Stimulated activated CD4-positive, alpha-beta T cell treated with anti-CD3 and anti-CD28 coated beads, TNF-alpha, amount 100 ng/mL, for 1 hour (primary cell): ENCODE measurements at regions not wholly inside any gene's neighbourhood (a gene's known extent, or its start where the extent isn't known, plus 50 kb on each side); places are given as distances from the start of the nearest gene placed in this dataset.
"Not testable (repeated sequence)": the region's sequence is repeated elsewhere in the genome, so short reads cannot be mapped to it uniquely, and the experiment has no call there.

ENCODE experiments used
- DNase-seq, 3 donors: peaks; one replicate each; pipeline ENCODE4 v3.0.0-alpha.2; 2020; ENCODE audit warnings: low read depth in 3 of 3, low spot score in 1 of 3

- no peak for DNase-seq
Observed at GRCh38 chr4:130703211-130703935, 1607.4 kb downstream of the C4orf33 start.

- DNase-seq, result no peak
Observed at GRCh38 chr4:130705023-130705422, 1609.1 kb downstream of the C4orf33 start.

GRCh38 chr4:130712038-130712437 is 1616.1 kb downstream of the C4orf33 start:
- DNase-seq, result no peak

- DNase-seq, result no peak
Observed at GRCh38 chr4:130714006-130714405, 1618.1 kb downstream of the C4orf33 start.

DNA sequence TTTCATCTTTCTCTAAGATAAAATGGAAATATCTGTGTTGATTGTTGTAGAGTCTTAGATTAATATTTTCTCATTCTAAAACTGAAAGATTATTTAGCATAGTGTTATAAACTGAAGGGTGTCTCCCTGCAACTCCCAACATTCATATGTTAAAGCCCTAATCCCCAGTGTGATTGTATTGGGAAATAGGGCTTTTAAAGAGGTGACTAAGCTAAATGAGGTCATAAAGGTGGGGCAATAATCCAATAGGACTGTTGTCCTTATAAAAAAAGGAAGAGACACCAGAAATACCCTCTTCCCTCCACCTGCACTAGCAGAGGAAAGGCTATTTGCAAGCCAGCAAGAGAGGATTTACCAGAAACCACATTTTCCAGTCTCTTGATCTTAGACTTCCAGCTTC is 1626.4 kb downstream of the C4orf33 start:
- no peak for DNase-seq

- no peak for DNase-seq
Observed at GRCh38 chr4:130736436-130737185, 1640.7 kb downstream of the C4orf33 start.

DNA sequence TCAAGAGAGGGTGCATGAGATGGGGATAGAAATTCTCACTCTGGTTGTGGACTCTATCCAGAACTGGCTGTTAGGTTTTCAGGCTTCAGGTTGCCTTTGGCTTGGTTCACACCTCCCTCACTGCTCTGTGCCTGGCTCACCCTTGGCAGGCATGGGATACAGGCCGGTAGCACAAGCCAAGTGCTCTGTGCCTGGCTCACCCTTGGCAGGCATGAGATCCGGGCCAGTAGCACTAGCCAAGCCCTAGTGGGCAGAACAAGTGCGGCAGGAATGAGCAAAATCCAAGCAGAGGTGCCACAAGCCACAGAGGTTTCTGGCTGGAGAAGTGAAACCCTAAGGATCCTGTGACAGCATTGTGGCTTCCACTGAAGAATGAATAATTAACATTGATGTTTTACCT is 1642.3 kb downstream of the C4orf33 start:
- DNase-seq, result no peak

DNA sequence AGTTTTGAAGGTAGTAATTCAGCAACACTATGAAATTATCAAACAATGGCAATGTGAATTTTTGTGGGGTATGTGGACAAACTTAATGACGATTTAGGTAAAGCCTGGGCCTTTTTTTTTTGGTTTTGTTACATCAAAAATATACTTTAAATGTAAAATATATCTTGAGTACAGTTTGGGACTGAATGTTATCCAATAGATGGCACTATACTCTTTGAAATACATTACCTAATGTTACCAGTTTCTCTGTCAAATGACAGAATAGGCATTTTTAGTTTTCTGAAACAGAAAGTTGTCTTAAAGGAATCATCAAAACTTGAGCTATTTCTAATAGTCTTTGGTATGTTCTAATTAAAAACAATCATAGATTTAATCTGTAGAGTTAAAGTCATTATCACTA is 1651.9 kb downstream of the C4orf33 start:
- DNase-seq, result no peak

DNA sequence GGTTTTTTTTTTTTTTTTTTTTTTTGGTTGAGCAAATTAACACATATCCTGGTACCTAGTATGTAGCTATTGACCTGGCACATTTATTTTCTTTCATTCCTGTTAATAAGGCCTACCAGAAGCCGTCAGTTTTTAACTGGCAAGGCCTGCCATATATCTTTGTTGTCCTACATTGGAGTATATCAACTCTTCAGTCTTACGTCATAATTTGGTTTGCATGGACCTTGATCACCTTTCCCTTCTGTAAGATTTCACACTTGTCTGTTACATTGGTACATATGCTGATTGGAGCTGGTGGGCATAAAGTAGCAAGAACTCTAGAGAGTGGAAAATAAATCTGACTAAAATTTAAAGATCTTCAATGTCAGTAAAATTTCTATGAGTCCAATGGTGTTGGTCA is 1658.0 kb downstream of the C4orf33 start:
- DNase-seq, result no peak

GRCh38 chr4:130760246-130760645 is 1664.3 kb downstream of the C4orf33 start:
- DNase-seq, result no peak

GRCh38 chr4:130767384-130767783 is 1671.4 kb downstream of the C4orf33 start:
- not testable (repeated sequence) for DNase-seq

GRCh38 chr4:130772966-130773365 is 1677.0 kb downstream of the C4orf33 start:
- not testable (repeated sequence) for DNase-seq

DNA sequence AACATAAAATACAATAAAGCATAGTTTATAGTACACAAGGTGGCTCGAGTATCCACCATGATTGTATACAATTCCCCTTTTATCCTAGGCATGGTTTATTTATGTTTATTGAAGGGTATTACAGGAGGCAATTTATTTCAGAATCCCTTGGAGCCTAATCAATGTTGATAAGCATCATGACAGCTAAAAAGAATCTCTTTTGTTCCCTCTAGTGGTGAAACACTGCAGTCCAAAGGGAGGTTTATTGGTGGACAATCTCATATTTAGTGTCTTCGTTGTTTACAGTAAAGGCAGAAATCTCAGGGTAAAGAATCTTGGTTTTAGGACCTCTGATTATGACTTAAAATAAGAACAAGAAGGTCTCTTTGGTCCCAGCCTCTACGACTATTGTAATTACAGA is 1712.5 kb downstream of the C4orf33 start:
- no peak for DNase-seq

- no peak for DNase-seq
Observed at GRCh38 chr4:130812117-130812765, 1716.3 kb downstream of the C4orf33 start.

- no peak for DNase-seq
Observed at GRCh38 chr4:130814896-130815295, 1718.9 kb downstream of the C4orf33 start.

DNA sequence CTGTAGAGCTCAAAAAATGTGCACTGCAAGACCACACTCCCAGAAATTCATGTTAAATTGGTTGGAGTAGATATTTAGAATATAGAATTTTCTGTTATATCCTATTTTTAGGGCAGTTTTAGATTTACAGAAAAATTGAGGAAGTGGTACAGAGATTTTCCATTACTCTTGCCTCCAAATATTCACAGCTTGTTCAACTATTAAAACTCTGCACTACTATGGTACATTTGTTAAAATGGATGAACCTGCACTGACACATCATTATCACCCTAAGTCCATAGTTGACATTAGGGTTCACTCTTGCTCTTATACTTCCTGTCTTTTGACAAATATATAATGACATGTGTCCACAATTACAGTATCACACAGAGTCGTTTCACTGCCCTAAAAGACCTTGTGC is 1724.5 kb downstream of the C4orf33 start:
- DNase-seq, result no peak

GRCh38 chr4:130825284-130825683 is 1729.3 kb downstream of the C4orf33 start:
- no peak for DNase-seq

- DNase-seq, result no peak
Observed at GRCh38 chr4:130850019-130850524, 1754.1 kb downstream of the C4orf33 start.

- no peak for DNase-seq
Observed at GRCh38 chr4:130851107-130851506, 1755.2 kb downstream of the C4orf33 start.

GRCh38 chr4:130851932-130852331 is 1756.0 kb downstream of the C4orf33 start:
- no peak for DNase-seq

DNA sequence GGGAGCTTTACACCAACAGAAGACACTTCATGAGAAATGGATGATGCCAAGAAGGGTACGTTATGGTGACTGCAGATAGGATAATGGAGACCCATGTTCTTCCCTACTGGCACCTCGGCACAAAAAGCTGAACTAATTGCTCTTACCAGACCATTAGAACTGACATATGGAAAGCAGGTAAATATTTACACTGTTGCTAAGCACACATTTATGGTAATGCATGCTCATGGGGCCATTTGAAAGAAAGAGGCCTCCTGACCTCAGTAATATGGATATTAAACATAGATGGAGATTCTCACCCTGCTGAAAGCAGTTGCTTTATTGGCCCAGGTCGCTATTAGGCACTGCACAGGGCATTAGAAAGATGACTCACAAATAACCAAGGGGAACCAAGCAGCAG is 1759.6 kb downstream of the C4orf33 start:
- DNase-seq, result no peak

GRCh38 chr4:130859991-130860390 is 1764.0 kb downstream of the C4orf33 start:
- no peak for DNase-seq
